Cardiac muscle cell (in vitro differentiated cells and primary cell): ENCODE measurements at regions not wholly inside any gene's neighbourhood (a gene's known extent, or its start where the extent isn't known, plus 50 kb on each side); places are given as distances from the start of the nearest gene placed in this dataset.
A peak's percentile ranks its signal among the peaks of the same experiment; 100 is the strongest.

Experiments used
- DNase-seq, 2 donors: peaks; one replicate each; pipeline versions ENCODE4 v3.0.0 to v3.0.0-alpha.2; 2010 to 2017; ENCODE audit warnings: low read depth in 1 of 2, low spot score in 1 of 2
- H3K27ac ChIP-seq: fragments of 200-600 bp; sonication (generic); 2 replicates; pipeline ENCODE4 v1.5.1; 2016
- H3K27me3 ChIP-seq: fragments of 200-600 bp; sonication (generic); 2 replicates; pipeline ENCODE4 v1.6.0; 2016; ENCODE audit warnings: control low read depth
- H3K36me3 ChIP-seq: fragments of 200-600 bp; sonication (generic); 2 replicates; pipeline ENCODE4 v1.5.1; 2016; ENCODE audit warnings: control low read depth
- H3K4me1 ChIP-seq: fragments of 200-600 bp; sonication (generic); 2 replicates; pipeline ENCODE4 v1.8.1; 2017; ENCODE audit warnings: low read depth, mild to moderate bottlenecking, mixed run types
- H3K4me3 ChIP-seq: fragments of 200-600 bp; sonication (generic); 2 replicates; pipeline ENCODE4 v1.5.1; 2016; ENCODE audit warnings: mild to moderate bottlenecking
- H3K9me3 ChIP-seq: fragments of 200-600 bp; sonication (generic); 2 replicates; pipeline ENCODE4 v1.5.1; 2017; ENCODE audit warnings: low read depth, mild to moderate bottlenecking, control low read depth
- CTCF ChIP-seq: IDR thresholded peaks from 2 replicates; pipeline ENCODE4 v1.5.1; 2012; ENCODE audit warnings: low read depth, mild to moderate bottlenecking, low read length

- Histone ChIP-seq H3K4me3 (no peak overlapping the region), H3K27ac (no peak overlapping the region), H3K9me3 (no peaks in the 10 kb centered on the region), H3K27me3 (no peaks in the 10 kb centered on the region), H3K36me3 (no peaks in the 10 kb centered on the region), H3K4me1 (no peaks in the 10 kb centered on the region)
- no peak for TF ChIP-seq CTCF
- peak in 1 of 2 donors; percentile 66 for DNase-seq
These were observed 65.3 kb upstream of the RXFP2 start for GRCh38 chr13:31674051-31674450.

GRCh38 chr13:31675440-31675953, 63.8 kb upstream of the RXFP2 start:
- no peak overlapping the region for H3K4me3 ChIP-seq
- TF ChIP-seq CTCF: no peak
- H3K27ac ChIP-seq: no peak overlapping the region
- H3K9me3 ChIP-seq: no peaks in the 10 kb centered on the region
- peak in 1 of 2 donors; percentile 76 for DNase-seq
- H3K4me1 ChIP-seq: no peaks in the 10 kb centered on the region
- no peaks in the 10 kb centered on the region for H3K27me3 ChIP-seq
- H3K36me3 ChIP-seq: no peaks in the 10 kb centered on the region

- no peak for TF ChIP-seq CTCF
- H3K4me1 ChIP-seq: no peaks in the 10 kb centered on the region
- no peak for DNase-seq
These were observed 58.2 kb upstream of the RXFP2 start for GRCh38 chr13:31681133-31681532.

GRCh38 chr13:31684466-31684865, 54.9 kb upstream of the RXFP2 start:
- no peaks in the 10 kb centered on the region for H3K9me3 ChIP-seq

More at GRCh38 chr13:31681133-31681532, 58.2 kb upstream of the RXFP2 start:
- no peaks in the 10 kb centered on the region for H3K36me3 ChIP-seq
- no peak overlapping the region for H3K27ac ChIP-seq
- no peaks in the 10 kb centered on the region for H3K9me3 ChIP-seq
- no peak overlapping the region for H3K4me3 ChIP-seq
- no peaks in the 10 kb centered on the region for H3K27me3 ChIP-seq

GRCh38 chr13:31686670-31687425, 52.5 kb upstream of the RXFP2 start:
- Histone ChIP-seq H3K27ac (no peak overlapping the region), H3K27me3 (no peaks in the 10 kb centered on the region), H3K9me3 (no peaks in the 10 kb centered on the region), H3K4me3 (no peak overlapping the region), H3K4me1 (no peaks in the 10 kb centered on the region), H3K36me3 (no peaks in the 10 kb centered on the region)
- DNase-seq: peak in 1 of 2 donors; percentile 14
- TF ChIP-seq CTCF: no peak

More at GRCh38 chr13:31684466-31684865, 54.9 kb upstream of the RXFP2 start:
- H3K27me3 ChIP-seq: no peaks in the 10 kb centered on the region
- no peaks in the 10 kb centered on the region for H3K4me1 ChIP-seq
- no peak overlapping the region for H3K27ac ChIP-seq
- no peaks in the 10 kb centered on the region for H3K36me3 ChIP-seq
- no peak overlapping the region for H3K4me3 ChIP-seq
- DNase-seq: no peak
- TF ChIP-seq CTCF: no peak
